ENCODE measurements at regions not wholly inside any gene's neighbourhood (a gene's known extent, or its start where the extent isn't known, plus 50 kb on each side); places are given as distances from the start of the nearest gene placed in this dataset.
"Not testable (repeated sequence)": the region's sequence is repeated elsewhere in the genome, so short reads cannot be mapped to it uniquely, and the experiment has no call there.

DNA sequence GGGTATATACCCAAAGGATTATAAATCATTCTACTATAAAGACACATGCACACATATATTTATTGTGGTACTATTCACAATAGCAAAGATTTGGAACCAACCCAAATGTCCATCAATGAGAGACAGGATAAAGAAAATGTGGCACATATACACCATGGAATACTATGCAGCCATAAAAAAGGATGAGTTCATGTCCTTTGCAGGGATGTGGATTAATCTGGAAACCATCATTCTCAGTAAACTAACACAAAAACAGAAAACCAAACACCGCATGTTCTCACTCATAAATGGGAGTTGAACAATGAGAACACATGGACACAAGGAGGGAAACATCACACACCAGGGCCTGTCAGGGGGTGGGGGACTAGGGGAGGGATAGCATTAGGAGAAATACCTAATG, 281.4 kb upstream of the TBX18 start:
- TF ChIP-seq YY1 (IDR thresholded peaks at IDR 0.05; ENCODE audit: insufficient read depth, insufficient read length); SUZ12 (IDR thresholded peaks at IDR 0.05; ENCODE audit: extremely low read depth, insufficient read depth, insufficient read length); ZNF274 (IDR thresholded peaks at IDR 0.05; ENCODE audit: low read depth, low read length): not testable (repeated sequence)
